GM21723 (cell line): ENCODE measurements at regions not wholly inside any gene's neighbourhood (a gene's known extent, or its start where the extent isn't known, plus 50 kb on each side); places are given as distances from the start of the nearest gene placed in this dataset.
"Not testable (repeated sequence)": the region's sequence is repeated elsewhere in the genome, so short reads cannot be mapped to it uniquely, and the experiment has no call there.

Experiments used
- ATAC-seq: cut with Tn5 transposase; IDR thresholded peaks from one replicate; pipeline ENCODE4 v1.9.1; 2021; ENCODE audit warnings: mild to moderate bottlenecking, moderate library complexity; ENCODE audit not compliant: unreplicated experiment

GRCh38 chr4:159779716-159780115 is 676.8 kb downstream of the RAPGEF2 start:
- ATAC-seq, result no peak

GRCh38 chr4:159780196-159780922 is 677.5 kb downstream of the RAPGEF2 start:
- no peak for ATAC-seq

- no peak for ATAC-seq
These were observed 685.0 kb downstream of the RAPGEF2 start for GRCh38 chr4:159787901-159788300.

- ATAC-seq, result no peak
These were observed 688.5 kb downstream of the RAPGEF2 start for GRCh38 chr4:159791334-159791733.

GRCh38 chr4:159804592-159804991 is 701.7 kb downstream of the RAPGEF2 start:
- not testable (repeated sequence) for ATAC-seq

- ATAC-seq, result no peak
These were observed 720.9 kb downstream of the RAPGEF2 start for GRCh38 chr4:159823743-159824142.

GRCh38 chr4:159828687-159829086 is 725.8 kb downstream of the RAPGEF2 start:
- ATAC-seq, result no peak

- ATAC-seq, result no peak
These were observed 726.3 kb downstream of the RAPGEF2 start for GRCh38 chr4:159829184-159829583.

- ATAC-seq, result no peak
These were observed 734.2 kb downstream of the RAPGEF2 start for GRCh38 chr4:159837071-159837470.

GRCh38 chr4:159855731-159856130 is 752.9 kb downstream of the RAPGEF2 start:
- ATAC-seq, result no peak

GRCh38 chr4:159856451-159856850 is 753.6 kb downstream of the RAPGEF2 start:
- no peak for ATAC-seq

- no peak for ATAC-seq
These were observed 756.8 kb downstream of the RAPGEF2 start for GRCh38 chr4:159859656-159860148.

- ATAC-seq, result no peak
These were observed 758.1 kb downstream of the RAPGEF2 start for GRCh38 chr4:159860945-159861344.

- no peak for ATAC-seq
These were observed 761.5 kb downstream of the RAPGEF2 start for GRCh38 chr4:159864337-159864736.

GRCh38 chr4:159867673-159868072 is 764.8 kb downstream of the RAPGEF2 start:
- no peak for ATAC-seq

- not testable (repeated sequence) for ATAC-seq
These were observed 766.1 kb downstream of the RAPGEF2 start for GRCh38 chr4:159868936-159869335.

GRCh38 chr4:159871141-159871540 is 768.3 kb downstream of the RAPGEF2 start:
- ATAC-seq, result no peak

GRCh38 chr4:159881158-159881557 is 778.3 kb downstream of the RAPGEF2 start:
- ATAC-seq, result no peak

- no peak for ATAC-seq
These were observed 782.1 kb downstream of the RAPGEF2 start for GRCh38 chr4:159884989-159885388.

GRCh38 chr4:159899596-159899995 is 796.7 kb downstream of the RAPGEF2 start:
- no peak for ATAC-seq

- no peak for ATAC-seq
These were observed 797.7 kb downstream of the RAPGEF2 start for GRCh38 chr4:159900562-159900961.

GRCh38 chr4:159902648-159903047 is 799.8 kb downstream of the RAPGEF2 start:
- ATAC-seq, result no peak

GRCh38 chr4:159904906-159905305 is 802.0 kb downstream of the RAPGEF2 start:
- no peak for ATAC-seq
